ENCODE measurements at regions not wholly inside any gene's neighbourhood (a gene's known extent, or its start where the extent isn't known, plus 50 kb on each side); places are given as distances from the start of the nearest gene placed in this dataset.

DNA sequence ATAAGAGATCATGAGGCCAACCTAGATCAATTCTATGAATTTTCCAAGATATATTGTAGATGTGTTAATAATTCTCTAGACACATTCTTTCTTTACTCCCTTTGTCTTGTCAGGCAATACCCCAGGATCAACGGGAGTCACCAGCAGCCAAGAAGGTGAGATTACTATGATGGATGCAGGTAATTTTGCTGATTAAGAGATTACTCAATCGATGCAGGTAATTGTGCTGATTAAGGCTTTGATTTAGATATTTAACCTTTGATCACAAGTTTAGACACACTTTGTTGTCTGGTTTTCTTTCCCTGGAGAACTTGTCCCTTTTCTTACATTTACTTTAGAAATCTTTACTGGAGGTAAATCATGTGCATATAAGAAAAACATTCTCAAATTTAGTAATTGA is 134.3 kb upstream of the CNTN1 start:
- no peak for DNase-seq

DNA sequence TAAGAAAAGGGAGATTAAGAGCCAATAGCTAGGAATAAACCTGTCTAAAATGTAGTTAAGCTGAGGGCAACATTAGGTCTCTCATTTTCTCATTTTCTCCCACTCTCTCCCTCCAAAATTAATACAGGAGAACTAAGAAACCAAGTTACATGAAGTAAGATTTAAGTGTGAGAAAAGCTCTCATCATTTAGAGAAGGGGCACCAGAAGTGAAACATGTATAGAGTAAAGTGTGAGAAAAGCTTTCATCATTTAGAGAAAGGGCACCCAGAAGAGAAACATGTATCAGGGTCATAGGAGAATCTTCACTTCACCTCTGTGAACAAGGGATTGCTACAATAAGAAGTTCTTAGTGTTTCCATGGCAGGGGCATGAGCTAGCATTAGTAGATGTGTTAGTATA is 132.4 kb upstream of the CNTN1 start:
- DNase-seq = no peak

DNA sequence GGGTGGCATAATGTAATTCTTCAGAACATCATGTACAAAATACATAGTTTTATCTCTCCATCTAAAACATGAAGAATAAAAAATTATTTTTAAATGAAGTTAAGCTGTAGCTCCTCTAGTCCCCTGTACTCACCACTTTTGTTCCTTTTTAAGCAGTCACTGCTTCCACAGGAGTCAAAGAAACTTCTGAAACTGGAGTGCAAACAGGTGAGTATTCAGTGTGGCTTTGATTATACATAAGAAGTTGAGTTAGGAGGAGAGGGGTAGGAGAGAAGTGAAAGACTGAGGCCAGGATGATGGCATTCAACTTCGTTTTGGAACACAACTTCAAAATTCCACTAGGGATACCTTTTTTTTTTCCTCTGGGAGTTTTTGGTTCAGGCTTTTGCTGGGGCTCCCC is 131.4 kb upstream of the CNTN1 start:
- DNase-seq = no peak

DNA sequence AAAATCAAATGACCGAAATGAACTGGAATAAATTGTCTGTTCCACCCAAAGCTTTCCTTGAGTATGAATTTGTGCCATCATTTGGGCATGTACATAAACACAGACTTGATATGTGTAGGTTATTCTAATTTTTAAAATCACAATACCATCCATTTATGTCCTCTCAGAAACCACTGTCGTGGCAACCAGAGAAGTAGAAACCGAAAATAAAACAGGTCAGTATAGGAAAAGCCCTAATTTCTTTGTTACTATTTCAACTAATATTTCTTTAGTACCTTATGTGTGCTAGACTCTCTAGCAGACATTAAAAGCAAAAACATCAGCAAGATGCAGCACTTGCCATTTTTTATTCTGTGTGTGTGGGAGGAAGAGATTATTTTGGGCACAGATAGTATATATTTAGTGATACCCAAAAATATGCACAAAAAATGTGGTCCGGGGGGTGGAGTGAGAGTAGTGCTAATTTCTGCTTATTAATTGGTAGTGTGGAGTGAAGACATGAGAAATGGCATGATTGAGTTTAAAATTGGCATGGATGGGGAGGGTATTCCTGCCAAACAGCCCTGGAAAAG is 130.8 kb upstream of the CNTN1 start:
- DNase-seq = no peak

DNA sequence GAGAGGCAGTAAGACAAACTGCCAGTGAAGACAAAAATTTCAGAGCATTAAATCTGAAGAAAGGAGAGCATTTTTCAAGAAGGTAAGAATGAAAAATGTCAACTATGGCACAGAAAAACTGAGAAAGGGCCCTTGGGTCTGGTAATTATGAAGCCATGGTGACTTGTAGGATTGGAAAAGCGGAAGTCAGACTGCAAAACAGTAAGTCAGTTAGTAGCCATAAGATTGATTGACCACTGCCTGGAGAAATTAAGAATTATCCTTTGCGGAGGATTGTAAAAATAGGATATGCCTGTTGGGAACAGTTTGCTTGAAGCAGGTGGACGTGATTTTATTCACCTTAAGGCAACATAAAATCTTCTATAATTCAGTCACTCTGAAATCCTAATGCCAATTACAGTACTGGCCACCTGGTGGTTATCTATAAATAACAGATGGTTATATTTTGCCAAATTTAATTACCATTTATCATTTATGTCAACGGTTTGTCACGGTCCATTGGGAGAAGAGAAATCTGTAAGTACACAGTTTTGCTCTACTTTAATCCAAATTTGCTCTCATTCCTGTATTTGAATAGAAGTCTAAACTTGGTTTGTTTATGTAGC is 127.1 kb upstream of the CNTN1 start:
- no peak for DNase-seq

DNA sequence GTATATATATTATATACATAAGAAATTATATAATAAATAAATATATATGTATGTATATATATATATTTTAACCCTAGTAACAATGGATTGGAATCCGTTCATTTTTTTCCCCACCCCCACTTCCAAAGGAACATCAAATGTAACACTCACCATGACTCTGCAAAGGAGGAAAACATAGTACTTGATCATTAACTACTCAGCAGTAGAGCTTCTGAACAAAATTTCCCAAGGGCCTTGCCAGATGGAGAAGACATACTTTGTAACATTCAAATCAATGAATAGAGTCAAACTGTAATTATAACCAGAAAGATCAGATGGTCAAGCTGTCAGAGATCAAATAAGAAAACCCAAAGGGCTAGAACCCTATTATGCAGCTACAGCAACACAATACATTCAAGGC is 126.0 kb upstream of the CNTN1 start:
- no peak for DNase-seq

DNA sequence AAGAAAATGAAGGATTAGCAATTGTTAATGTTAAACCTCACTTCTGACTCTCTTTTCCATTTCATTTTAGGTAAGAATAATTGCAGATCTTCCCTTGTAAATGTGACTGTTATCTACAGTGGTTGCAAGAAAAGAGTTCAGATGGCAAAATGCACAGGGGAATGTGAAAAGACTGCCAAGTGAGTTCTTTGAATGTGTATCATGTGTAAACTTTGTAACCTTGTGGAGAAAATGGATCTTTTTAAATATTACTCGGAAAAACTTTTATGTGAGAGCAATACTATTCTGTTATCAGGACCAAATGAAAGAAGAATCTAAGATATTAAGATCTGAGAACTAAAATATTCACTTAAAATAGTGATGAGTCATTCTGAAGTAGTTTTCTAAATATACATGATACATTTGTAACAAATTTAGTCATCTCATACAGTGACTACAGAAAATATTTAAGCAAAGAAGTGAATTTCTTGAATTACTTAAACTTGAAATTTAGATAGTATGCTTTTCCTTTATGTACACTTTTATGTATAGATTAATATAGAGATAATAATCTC is 122.5 kb upstream of the CNTN1 start:
- no peak for DNase-seq

DNA sequence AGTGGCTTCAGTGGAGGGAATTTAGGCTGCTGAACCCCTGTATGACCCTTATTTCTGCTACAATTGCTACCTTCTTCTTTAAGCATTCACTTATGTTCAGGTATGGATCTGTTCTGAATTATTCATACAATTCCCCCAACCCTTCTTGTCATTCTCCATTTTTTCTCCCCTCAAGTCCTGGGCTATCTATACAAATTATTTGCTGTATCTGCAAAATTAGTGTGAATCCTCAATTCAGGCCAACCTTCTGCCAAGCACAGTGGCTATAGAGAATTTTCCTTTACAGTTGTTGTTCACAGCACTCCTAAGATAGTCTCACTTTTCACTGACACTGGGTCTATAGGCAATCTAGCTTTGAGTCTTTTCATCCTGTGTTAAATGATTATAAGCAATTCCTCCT is 119.2 kb upstream of the CNTN1 start:
- DNase-seq = no peak

DNA sequence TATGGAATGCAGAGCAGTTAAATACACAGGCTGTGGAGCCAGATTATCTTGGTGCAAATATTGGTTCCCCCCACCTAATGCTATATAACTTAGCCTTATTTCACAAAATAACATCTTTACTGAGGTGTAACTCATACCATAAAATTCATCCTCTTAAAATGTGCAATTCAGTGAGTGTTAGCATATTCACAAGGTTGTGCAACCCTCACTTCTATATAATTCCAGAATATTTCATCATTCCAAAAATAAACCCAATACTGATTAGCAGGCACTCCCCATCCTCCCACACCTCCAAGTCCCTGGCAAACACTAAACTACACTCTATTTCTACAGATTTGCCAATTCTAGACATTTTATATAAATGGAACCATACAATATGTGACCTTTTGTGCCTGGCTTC is 116.3 kb upstream of the CNTN1 start:
- no peak for DNase-seq

DNA sequence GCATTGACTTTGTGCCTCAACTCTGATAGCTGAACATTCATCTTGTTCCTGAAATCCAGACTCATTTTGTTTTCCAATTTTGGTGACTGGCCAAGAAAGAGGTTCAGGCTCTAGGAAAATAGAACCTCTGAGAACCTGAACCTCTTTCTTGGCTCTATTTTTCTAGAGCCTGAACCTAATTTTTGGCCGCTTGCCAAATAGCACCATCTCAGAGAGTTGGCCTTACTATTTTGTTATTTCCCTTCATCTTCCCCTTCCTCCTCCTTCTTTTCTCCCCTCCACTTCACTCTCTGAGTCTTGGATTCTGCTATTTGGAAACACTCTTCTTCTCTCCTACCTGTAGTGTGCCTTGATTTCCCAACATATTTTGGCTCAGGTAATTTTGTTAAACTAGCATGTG is 114.4 kb upstream of the CNTN1 start:
- no peak for DNase-seq

DNA sequence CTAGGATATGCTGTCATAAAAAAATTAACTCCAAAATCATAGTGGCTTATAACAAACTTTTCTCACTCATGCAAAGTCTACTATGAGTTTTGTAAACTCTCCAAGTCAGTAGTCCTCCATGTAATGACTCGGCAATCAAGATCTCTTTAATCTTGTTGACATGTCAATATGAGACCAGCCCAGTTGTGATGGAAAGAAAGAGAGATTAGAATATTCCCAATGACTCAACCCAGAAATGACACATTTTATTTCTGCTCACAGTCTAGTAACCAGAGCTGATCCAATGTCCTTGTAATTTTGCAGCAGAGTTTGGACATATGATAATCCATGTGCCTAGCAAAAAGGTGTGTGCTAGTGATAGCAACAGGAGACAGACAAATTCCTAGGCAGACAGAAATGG is 112.6 kb upstream of the CNTN1 start:
- DNase-seq = no peak

DNA sequence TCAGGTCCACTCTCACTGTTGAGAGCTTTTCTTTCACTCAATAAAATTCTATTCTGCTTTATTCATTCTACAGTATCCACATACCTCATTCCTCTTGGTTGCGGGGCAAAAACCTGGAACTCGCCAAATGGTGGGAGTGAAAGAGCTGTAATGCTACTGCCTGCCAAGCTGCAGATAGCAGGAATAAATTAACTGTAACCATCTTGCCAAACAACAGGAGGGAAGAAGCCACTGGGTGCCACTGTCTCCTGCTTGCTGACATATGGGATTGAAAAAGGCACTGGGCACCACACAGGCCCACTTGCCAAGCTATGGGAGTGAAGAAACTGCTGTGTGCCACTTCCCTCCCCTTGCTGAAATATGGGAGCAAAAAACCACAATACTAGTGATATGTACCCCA is 111.9 kb upstream of the CNTN1 start:
- DNase-seq = no peak

DNA sequence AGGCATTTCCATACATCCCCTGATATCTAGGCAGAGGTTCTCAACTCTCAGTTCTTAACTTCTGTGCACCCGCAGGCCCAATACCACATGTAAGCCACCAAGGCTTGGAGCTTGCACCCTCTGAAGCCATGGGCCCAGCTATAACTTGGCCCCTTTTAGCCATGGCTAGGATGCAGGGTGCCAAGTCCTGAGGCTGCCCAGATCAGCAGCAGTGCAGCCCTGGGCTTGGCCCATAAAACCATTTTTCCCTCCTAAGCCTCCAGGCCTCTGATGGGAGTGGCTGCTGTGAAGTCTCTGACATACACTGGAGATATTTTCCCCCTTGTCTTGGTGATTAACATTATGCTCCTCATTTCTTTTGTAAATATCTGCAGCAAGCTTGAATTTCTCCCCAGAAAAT is 110.3 kb upstream of the CNTN1 start:
- no peak for DNase-seq

DNA sequence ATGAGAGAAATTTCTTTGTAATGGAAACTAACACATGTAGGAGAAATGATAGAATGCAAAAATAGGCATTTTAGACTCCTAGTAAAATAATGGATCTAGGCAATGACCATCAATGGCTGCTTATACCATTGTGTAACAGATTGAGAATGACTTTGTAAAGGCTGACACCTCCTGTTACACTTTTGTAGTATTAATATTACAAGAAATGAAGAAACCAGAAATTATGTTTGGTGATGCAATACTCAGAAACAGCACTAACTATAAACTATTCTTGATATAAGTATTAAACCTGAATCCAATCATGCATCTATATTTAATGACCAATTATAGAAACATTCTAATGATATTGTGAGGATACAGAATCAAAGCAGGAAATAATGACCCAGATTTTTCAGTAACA is 108.5 kb upstream of the CNTN1 start:
- no peak for DNase-seq

DNA sequence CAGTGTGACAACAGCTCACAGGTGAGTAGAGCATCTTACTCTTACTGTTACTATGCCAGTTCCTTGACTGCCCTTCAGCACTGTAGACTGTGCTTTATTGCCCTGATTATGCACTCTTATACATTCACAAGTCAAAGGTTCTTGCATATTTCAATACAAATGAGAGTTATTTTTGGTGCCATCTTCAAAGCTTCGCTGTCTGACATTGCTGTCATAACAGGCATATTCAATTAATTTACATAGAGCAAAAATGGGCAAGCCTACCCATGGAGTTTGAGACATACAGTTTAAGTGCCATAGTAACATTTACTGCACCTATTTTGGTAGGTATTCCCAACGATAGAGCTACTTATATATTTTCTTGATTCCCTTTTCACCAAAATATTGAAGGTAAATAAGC is 107.5 kb upstream of the CNTN1 start:
- no peak for DNase-seq

DNA sequence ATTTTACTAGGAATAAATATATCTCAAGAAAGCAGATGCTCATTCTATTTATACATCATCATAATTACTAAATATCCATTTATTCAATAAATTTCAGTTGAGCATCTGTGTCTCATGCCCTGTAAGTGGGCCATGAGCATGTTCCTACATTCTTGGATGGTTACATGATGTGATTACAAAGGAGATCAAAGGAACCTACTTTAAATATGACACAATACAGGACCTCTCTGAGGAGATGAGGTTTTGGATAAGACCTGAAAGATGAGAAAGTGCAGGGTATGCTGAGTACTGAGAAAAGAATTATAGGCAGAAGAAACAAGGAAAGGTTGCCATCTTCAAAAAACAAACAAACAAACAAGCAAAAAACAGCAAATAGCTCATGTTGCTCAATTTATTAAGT is 105.4 kb upstream of the CNTN1 start:
- DNase-seq = no peak

DNA sequence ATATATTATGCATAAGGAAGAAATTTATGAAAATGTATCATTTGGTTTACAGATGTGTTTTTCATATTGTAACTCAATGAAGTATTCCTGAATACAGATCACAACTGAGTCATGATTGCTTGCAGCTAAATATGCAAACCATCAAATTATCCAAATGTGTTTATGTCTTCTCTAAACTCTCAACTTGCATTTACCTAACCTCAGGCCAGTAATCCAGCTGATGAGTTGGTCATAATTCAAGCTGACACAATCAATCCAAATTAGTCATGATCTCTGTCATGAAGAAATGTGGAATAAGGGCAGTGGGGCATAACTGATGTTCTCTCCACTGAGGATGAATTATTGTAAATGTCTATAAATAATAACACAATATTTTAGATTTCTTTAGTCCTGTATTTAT is 104.8 kb upstream of the CNTN1 start:
- DNase-seq = no peak

DNA sequence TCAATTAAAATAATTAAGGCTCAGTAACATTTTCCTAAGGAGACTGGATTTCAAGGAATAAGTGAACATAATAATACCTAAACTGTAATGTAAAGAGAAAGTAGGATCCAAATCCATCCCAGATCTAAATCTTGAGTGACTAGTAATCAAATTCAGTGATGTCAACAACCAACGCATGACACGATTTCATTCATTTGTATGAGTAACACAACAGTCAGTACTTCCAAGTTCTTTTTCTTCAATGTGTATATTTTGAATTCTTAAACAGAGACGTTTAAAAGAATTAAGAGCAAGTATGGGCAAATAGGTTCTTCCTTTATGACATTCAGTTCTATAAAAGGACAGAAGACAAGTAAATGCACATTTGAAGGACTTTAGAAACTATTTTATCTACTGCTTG is 104.3 kb upstream of the CNTN1 start:
- DNase-seq = no peak

DNA sequence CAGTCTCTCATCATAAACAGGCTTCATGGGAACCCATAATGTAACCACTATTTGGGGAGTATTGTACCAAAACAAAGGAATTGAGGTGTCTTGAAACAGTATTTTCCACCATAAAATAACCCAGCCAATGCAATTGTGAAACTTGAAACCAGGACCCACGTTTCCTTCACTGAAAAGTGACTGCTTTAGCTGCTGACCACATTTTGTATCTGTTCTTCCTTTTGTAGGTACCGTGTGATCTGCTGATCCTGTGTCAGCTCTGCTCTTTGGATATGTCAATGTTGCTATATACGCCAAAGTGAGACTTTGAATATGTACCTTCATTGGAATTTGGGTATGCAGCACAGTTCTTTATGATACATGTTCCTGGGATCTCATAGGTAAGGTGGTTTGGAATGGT is 95.1 kb upstream of the CNTN1 start:
- no peak for DNase-seq

DNA sequence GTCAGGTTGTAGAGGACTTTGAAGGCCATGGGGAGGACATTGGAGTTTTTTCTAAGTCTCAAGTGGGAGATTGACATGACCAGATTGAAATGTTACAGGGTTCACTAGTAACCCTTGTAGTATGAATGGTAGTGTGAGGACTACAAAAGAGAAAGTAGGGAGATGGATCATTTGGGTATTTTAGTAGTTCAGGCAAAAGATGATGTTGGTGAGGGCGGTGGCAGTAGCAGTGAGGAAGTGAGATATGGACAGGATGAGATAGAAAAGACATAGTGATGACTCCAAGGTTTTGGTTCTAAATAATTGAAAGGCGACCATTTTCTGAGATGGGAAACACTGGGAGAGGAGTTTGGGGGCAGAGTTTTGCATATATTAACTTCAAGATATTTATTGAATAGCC is 94.2 kb upstream of the CNTN1 start:
- no peak for DNase-seq

DNA sequence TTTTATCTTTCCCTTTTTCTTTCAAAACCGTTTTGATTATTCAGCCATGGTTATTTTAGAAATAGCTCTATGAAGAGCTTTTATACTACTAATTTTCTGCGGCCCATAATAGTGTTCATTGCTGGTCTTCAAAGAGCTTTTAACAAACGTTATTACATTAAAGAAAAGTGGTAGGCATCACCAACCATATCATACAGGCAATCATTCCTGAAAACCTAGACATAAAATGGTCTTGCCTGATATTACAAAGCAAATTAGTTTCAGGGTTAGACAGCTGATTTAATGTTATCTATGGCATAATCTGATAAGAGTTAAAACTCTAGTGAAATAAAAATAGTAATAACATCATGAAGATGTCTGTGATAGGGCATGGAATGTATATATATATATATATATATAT is 89.7 kb upstream of the CNTN1 start:
- DNase-seq = no peak

DNA sequence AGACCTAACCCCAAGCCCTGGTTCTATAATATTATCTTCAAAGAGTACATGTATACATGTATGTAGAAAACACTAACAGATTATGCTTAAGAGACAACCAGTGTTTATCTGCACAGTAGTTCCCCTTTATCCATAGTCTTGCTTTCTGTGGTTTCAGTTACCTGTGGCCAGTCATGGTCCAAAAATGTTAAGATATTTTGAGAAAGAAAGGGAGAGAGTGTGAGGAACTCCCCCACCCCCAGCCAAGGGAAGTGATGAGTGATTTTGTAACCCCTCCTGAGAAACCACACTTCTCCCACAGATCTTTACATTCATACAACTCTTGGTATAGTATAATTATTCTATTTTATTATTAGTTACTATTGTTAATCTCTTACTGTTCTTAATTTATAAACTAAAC is 77.3 kb upstream of the CNTN1 start:
- DNase-seq = no peak

DNA sequence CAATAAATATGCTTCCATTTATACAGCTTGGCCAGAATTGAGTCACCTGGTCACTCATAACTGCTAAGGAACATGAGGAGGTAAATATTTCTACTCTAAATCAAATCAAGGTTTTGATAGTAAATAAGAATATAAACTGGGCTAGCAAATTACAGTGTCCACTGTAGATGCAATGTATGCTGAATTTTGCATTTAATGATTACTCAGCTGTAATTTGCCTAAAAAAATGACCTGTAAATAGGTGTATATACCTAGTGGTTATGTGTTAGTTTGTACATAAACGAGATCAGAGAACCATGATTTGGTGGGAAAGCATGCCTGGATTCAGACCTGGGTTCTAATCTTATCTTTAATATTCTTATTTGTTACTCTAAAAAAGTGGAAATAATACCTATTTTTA is 76.6 kb upstream of the CNTN1 start:
- no peak for DNase-seq

DNA sequence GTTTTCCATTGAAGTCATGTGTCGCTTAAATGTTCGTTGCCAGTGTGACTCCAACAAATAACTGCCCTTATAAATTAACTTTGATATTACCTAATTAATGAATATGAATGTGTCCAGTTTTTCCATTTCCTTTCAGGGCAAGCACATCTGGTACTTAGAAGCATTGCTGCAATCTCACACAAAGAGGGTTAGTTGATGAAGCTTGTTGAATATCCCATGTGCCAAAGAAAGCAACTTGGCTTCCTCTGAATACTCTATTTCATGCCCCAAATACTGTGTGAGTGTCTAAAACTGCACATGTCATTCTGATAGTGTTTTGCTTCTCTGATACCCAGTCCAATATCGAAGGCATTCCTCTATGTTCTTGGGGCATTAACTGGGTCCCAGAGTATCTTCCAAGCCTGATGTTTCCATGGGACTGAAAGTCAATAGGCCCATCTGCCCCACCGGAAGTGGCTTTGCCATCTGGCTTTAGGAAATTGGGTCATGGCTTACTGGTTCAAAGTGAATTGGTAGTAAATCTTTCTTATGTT is 75.8 kb upstream of the CNTN1 start:
- peak in 12 of 51 donors; percentile 1 to 48 (median 6) for DNase-seq

Data from hypothalamus (tissue), 51 donors.